HCT116 (cell line): ENCODE measurements at regions not wholly inside any gene's neighbourhood (a gene's known extent, or its start where the extent isn't known, plus 50 kb on each side); places are given as distances from the start of the nearest gene placed in this dataset.

Source experiments
- ATAC-seq: fragments of 200-7000 bp; cut with Tn5 transposase; 2 replicates; pipeline ENCODE4 v1.9.1; 2020; ENCODE audit warnings: mild to moderate bottlenecking, moderate library complexity
- BruUV-seq: library from RNA; stranded (reverse); fragments of 400-500 nt; replicated peaks from 2 replicates; lab custom pipeline; 2021; lab: Mats Ljungman, UMichigan
- CTCF ChIA-PET: fragments of 300-600 bp; sonication (Branson Sonifier 250); formaldehyde crosslinking; loops from one replicate; lab custom pipeline; 2021; ENCODE audit warnings: antibody characterized with exemption; lab: Charles Lee
- POLR2A ChIA-PET: fragments of 300-600, 350-600 bp; sonication (Branson Sonifier 250); formaldehyde crosslinking; loops from one replicate; lab custom pipeline; 2021; ENCODE audit warnings: antibody characterized with exemption; lab: Charles Lee
- RAD21 ChIA-PET, 2 experiments: fragments of 300-600 bp; sonication (Branson Sonifier 250); formaldehyde crosslinking; loops; one replicate each; lab custom pipeline; 2023; ENCODE audit warnings: low total read pairs in 2 of 2; ENCODE audit not compliant: uncharacterized antibody in 2 of 2, unreplicated experiment in 2 of 2, low non-redundant PET in 1 of 2; lab: Charles Lee
- DNase-seq: peaks from one replicate; pipeline ENCODE4 v3.0.0-alpha.2; 2010; ENCODE audit warnings: low read depth, low spot score
- H2AFZ ChIP-seq: fragments of 200-600 bp; shearing (Covaris generic), sonication (generic); 2 replicates; pipeline ENCODE4 v1.6.1; 2017; ENCODE audit warnings: low read depth, mixed run types, mixed read lengths, antibody characterized with exemption, low read length; ENCODE audit not compliant: poor library complexity, severe bottlenecking
- H3K27ac ChIP-seq: 2 replicates; pipeline ENCODE4 v1.5.1; 2012; ENCODE audit warnings: low read depth, low read length
- H3K27me3 ChIP-seq: fragments of 200-600 bp; sonication (generic); 2 replicates; pipeline ENCODE4 v1.6.1; 2016; ENCODE audit warnings: mixed run types, low read length, mixed read lengths; ENCODE audit not compliant: insufficient read depth
- H3K36me3 ChIP-seq, 2 experiments: fragments of 200-500 bp in 1 of 2; fragments of 200-600 bp in 1 of 2; sonication (Bioruptor generic) in 1 of 2; sonication (generic) in 1 of 2; 2 replicates each; pipeline versions ENCODE4 v1.5.1 to v1.6.1; 2014 to 2016; ENCODE audit warnings: low read length in 2 of 2, inconsistent platforms in 1 of 2, mixed read lengths in 1 of 2, mixed run types in 1 of 2; ENCODE audit not compliant: insufficient read depth in 2 of 2, control insufficient read depth in 1 of 2
- H3K4me1 ChIP-seq, 2 experiments: fragments of 200-600 bp in 1 of 2; sonication (generic) in 1 of 2; 2 replicates each; pipeline versions ENCODE4 v1.5.1 to v1.6.1; 2012 to 2017; ENCODE audit warnings: low read length in 2 of 2, inconsistent platforms in 1 of 2, mild to moderate bottlenecking in 1 of 2, mixed read lengths in 1 of 2, mixed run types in 1 of 2, moderate library complexity in 1 of 2; ENCODE audit not compliant: insufficient read depth in 2 of 2, control insufficient read depth in 1 of 2
- H3K4me2 ChIP-seq: fragments of 200-600 bp; sonication (generic); 2 replicates; pipeline ENCODE4 v1.6.1; 2017; ENCODE audit warnings: mixed run types, low read length, mixed read lengths
- H3K4me3 ChIP-seq, 2 experiments: fragments of 200-600 bp in 1 of 2; sonication (generic) in 1 of 2; replicated peaks in 1 of 2; 2 replicates each; pipeline ENCODE4 v1.5.1; 2011 to 2016; ENCODE audit warnings: low read length in 2 of 2, control low read depth in 1 of 2, low read depth in 1 of 2, mild to moderate bottlenecking in 1 of 2, mixed read lengths in 1 of 2, mixed run types in 1 of 2
- H3K79me2 ChIP-seq: fragments of 200-600 bp; sonication (generic); 2 replicates; pipeline ENCODE4 v1.6.1; 2017; ENCODE audit warnings: mild to moderate bottlenecking, mixed run types, low read length, moderate library complexity, mixed read lengths; ENCODE audit not compliant: insufficient read depth
- H3K9ac ChIP-seq: fragments of 200-600 bp; sonication (generic); 2 replicates; pipeline ENCODE4 v1.6.1; 2016; ENCODE audit warnings: low read length, mixed read lengths
- H3K9me2 ChIP-seq: fragments of 200-600 bp; sonication (generic), shearing (Covaris generic); 2 replicates; pipeline ENCODE4 v1.6.1; 2017; ENCODE audit warnings: mixed run types, mild to moderate bottlenecking, moderate library complexity; ENCODE audit not compliant: insufficient read depth
- H3K9me3 ChIP-seq, 2 experiments: fragments of 200-500 bp in 1 of 2; fragments of 200-600 bp in 1 of 2; sonication (Bioruptor generic) in 1 of 2; sonication (generic) in 1 of 2; 2 replicates each; pipeline ENCODE4 v1.6.1; 2014 to 2017; ENCODE audit warnings: low read length in 2 of 2, mixed read lengths in 2 of 2, inconsistent platforms in 1 of 2, low read depth in 1 of 2, mild to moderate bottlenecking in 1 of 2, mixed run types in 1 of 2, moderate library complexity in 1 of 2; ENCODE audit not compliant: control insufficient read depth in 1 of 2, insufficient read depth in 1 of 2
- H4K20me1 ChIP-seq: fragments of 200-600 bp; sonication (generic), shearing (Covaris generic); 2 replicates; pipeline ENCODE4 v1.6.1; 2017; ENCODE audit warnings: mixed run types, mild to moderate bottlenecking, moderate library complexity; ENCODE audit not compliant: insufficient read depth
- CBX3 ChIP-seq: IDR thresholded peaks from 2 replicates; pipeline ENCODE4 v1.6.1; 2012; ENCODE audit warnings: low read depth
- CEBPB ChIP-seq: IDR thresholded peaks from 2 replicates; pipeline ENCODE4 v1.6.1; 2012; ENCODE audit warnings: low read depth
- EGR1 ChIP-seq: IDR thresholded peaks from 2 replicates; pipeline ENCODE4 v1.6.1; 2012; ENCODE audit warnings: low read depth
- ELF1 ChIP-seq: IDR thresholded peaks from 2 replicates; pipeline ENCODE4 v1.6.1; 2012; ENCODE audit warnings: low read depth, borderline replicate concordance
- EZH2 ChIP-seq: fragments of 200-600 bp; sonication (generic); IDR thresholded peaks from 2 replicates; pipeline ENCODE4 v1.6.1; 2017; ENCODE audit warnings: antibody characterized with exemption, mixed run types
- FOSL1 ChIP-seq: IDR thresholded peaks from 2 replicates; pipeline ENCODE4 v1.6.1; 2012; ENCODE audit warnings: low read depth
- JUND ChIP-seq: IDR thresholded peaks from 2 replicates; pipeline ENCODE4 v1.6.1; 2012
- POLR2A ChIP-seq: IDR thresholded peaks from 2 replicates; pipeline ENCODE4 v1.7.0; 2011; ENCODE audit warnings: borderline replicate concordance; ENCODE audit not compliant: insufficient read depth, insufficient read length; ENCODE audit errors: extremely low read depth
- RAD21 ChIP-seq: IDR thresholded peaks from 2 replicates; pipeline ENCODE4 v1.6.1; 2012; ENCODE audit warnings: low read depth, mild to moderate bottlenecking
- SP1 ChIP-seq: IDR thresholded peaks from 2 replicates; pipeline ENCODE4 v1.6.1; 2012; ENCODE audit warnings: low read depth
- TCF7L2 ChIP-seq: IDR thresholded peaks from 2 replicates; pipeline ENCODE4 v1.7.0; 2011; ENCODE audit warnings: borderline replicate concordance, inconsistent platforms; ENCODE audit not compliant: insufficient read depth, insufficient read length; ENCODE audit errors: extremely low read depth
- ZFX ChIP-seq: fragments of 450-650 bp; IDR thresholded peaks from 2 replicates; pipeline ENCODE4 v1.6.1; 2017
- ZNF274 ChIP-seq: fragments of 200-500 bp; sonication (Bioruptor generic); IDR thresholded peaks from 2 replicates; pipeline ENCODE4 v1.6.1; 2014; ENCODE audit warnings: mild to moderate bottlenecking, low read depth, low read length, inconsistent platforms
- intact Hi-C: fragments of 100-400 bp; cut with micrococcal nuclease; formaldehyde crosslinking; loops from 2 replicates; pipeline ENCODE4 v1.10.0; 2022
- TF ChIP-seq, protein P1 (sequence below): IDR thresholded peaks from 2 replicates; pipeline ENCODE4 v1.6.1; 2011; ENCODE audit warnings: mild to moderate bottlenecking, low read length, moderate library complexity; ENCODE audit not compliant: insufficient replicate concordance; ENCODE audit errors: extremely low read depth
- TF ChIP-seq, protein P2 (sequence below): IDR thresholded peaks from 2 replicates; pipeline ENCODE4 v1.6.1; 2012
- TF ChIP-seq, protein P3 (sequence below): IDR thresholded peaks from 2 replicates; pipeline ENCODE4 v1.6.1; 2012; ENCODE audit warnings: low read depth

DNA sequence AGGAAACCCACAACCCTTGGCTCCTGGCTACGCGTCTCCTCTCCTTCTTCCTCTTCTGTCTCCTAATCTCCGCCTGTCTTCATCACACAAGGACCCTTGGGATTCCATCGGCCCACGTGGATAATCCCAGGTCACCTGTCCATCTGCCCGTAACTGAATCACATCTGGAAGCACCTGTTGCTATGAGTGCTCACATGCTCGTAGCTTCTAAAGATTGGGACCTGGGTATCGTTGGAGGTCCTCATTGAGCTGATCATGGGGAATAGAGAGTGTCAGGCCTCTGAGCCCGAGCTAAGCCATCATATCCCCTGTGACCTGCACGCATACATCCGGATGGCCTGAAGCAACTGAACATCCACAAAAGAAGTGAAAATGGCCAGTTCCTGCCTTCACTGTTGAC is 175.4 kb downstream of the SHOX start:
- no peak overlapping the region for H3K4me3 ChIP-seq
- DNase-seq, result no peak
- no peaks in the 10 kb centered on the region for H3K36me3 ChIP-seq
- H3K9ac ChIP-seq, result no peak overlapping the region
- CTCF ChIA-PET, result no interaction called here
- no peaks in the 10 kb centered on the region for H3K4me1 ChIP-seq
- no peak overlapping the region for H2AFZ ChIP-seq
- H3K9me2 ChIP-seq, result no peaks in the 10 kb centered on the region
- no peaks in the 10 kb centered on the region for H4K20me1 ChIP-seq
- no peak for ATAC-seq
- no peaks in the 10 kb centered on the region for H3K79me2 ChIP-seq
- H3K27me3 ChIP-seq, result peaks cover 7% of the 10 kb centered on the region; the same call in 1 of the 2 replicates
- no peak overlapping the region for H3K27ac ChIP-seq
- TF ChIP-seq ELF1, result no peak
- no peak for TF ChIP-seq POLR2A
- TF ChIP-seq RAD21, result no peak
- no peak for TF ChIP-seq EGR1
- no peak for TF ChIP-seq ZFX
- no peak for TF ChIP-seq FOSL1
- no peak for TF ChIP-seq JUND
- no peak for TF ChIP-seq ZNF274
- TF ChIP-seq, protein P1, sequence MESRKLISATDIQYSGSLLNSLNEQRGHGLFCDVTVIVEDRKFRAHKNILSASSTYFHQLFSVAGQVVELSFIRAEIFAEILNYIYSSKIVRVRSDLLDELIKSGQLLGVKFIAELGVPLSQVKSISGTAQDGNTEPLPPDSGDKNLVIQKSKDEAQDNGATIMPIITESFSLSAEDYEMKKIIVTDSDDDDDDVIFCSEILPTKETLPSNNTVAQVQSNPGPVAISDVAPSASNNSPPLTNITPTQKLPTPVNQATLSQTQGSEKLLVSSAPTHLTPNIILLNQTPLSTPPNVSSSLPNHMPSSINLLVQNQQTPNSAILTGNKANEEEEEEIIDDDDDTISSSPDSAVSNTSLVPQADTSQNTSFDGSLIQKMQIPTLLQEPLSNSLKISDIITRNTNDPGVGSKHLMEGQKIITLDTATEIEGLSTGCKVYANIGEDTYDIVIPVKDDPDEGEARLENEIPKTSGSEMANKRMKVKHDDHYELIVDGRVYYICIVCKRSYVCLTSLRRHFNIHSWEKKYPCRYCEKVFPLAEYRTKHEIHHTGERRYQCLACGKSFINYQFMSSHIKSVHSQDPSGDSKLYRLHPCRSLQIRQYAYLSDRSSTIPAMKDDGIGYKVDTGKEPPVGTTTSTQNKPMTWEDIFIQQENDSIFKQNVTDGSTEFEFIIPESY, result no peak
- no peak for TF ChIP-seq SP1
- TF ChIP-seq, all 23 proteins: peak for 0
- no TSS peak for BruUV-seq
- ChIA-PET RAD21 (no interaction called here), POLR2A (no interaction called here)
- H3K4me2 ChIP-seq, result no peak overlapping the region
- intact Hi-C loops, result no loop called here
- H3K9me3 ChIP-seq, result no peaks in the 10 kb centered on the region

DNA sequence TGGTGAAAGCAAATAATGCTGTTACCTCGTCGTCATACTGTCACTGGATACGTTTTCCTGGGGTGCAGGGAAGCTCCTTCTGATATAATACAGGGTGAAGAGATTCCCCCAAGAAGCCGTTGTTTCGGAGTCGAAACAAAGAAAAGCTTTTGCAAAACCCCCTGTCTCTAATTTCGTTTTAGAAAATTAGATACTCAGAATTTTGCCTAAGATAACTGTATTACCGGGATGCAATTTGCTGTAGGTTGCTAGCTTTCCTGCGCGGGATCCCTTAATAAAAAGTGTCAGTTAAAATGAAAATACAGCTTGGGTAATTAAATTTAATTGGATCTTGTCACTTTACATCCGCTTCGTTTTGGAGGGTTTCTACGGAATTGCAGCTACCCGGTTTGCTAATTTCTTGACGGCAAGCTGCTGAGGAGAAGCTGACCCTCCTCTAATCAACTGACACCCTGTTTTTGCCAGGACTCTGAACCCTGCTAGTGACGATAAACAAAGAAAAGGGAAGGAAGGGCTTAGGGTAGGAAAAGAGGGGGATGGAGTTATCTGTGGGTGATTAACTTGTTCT is 174.6 kb downstream of the SHOX start:
- no peaks in the 10 kb centered on the region for H3K79me2 ChIP-seq
- no peaks in the 10 kb centered on the region for H3K9me2 ChIP-seq
- H3K27ac ChIP-seq, result no peak overlapping the region
- H3K9me3 ChIP-seq, result no peaks in the 10 kb centered on the region
- H3K4me3 ChIP-seq, result no peak overlapping the region
- no peak for ATAC-seq
- no peak overlapping the region for H3K9ac ChIP-seq
- RAD21 ChIA-PET, result no interaction called here
- H3K4me1 ChIP-seq, result no peaks in the 10 kb centered on the region
- POLR2A ChIA-PET, result no interaction called here
- CTCF ChIA-PET, result no interaction called here
- no TSS peak for BruUV-seq
- intact Hi-C loops, result no loop called here
- H4K20me1 ChIP-seq, result no peaks in the 10 kb centered on the region
- no peak overlapping the region for H2AFZ ChIP-seq
- H3K27me3 ChIP-seq, result peaks cover 7% of the 10 kb centered on the region; the same call in 1 of the 2 replicates
- H3K36me3 ChIP-seq, result no peaks in the 10 kb centered on the region
- H3K4me2 ChIP-seq, result no peak overlapping the region
- no peak for DNase-seq
- TF ChIP-seq, protein P2, sequence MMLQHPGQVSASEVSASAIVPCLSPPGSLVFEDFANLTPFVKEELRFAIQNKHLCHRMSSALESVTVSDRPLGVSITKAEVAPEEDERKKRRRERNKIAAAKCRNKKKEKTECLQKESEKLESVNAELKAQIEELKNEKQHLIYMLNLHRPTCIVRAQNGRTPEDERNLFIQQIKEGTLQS, result no peak
- TF ChIP-seq TCF7L2 (no peak), EGR1 (no peak), ZFX (no peak), FOSL1 (no peak), CEBPB (no peak), EZH2 (no peak), CBX3 (no peak)
- TF ChIP-seq, protein P3, sequence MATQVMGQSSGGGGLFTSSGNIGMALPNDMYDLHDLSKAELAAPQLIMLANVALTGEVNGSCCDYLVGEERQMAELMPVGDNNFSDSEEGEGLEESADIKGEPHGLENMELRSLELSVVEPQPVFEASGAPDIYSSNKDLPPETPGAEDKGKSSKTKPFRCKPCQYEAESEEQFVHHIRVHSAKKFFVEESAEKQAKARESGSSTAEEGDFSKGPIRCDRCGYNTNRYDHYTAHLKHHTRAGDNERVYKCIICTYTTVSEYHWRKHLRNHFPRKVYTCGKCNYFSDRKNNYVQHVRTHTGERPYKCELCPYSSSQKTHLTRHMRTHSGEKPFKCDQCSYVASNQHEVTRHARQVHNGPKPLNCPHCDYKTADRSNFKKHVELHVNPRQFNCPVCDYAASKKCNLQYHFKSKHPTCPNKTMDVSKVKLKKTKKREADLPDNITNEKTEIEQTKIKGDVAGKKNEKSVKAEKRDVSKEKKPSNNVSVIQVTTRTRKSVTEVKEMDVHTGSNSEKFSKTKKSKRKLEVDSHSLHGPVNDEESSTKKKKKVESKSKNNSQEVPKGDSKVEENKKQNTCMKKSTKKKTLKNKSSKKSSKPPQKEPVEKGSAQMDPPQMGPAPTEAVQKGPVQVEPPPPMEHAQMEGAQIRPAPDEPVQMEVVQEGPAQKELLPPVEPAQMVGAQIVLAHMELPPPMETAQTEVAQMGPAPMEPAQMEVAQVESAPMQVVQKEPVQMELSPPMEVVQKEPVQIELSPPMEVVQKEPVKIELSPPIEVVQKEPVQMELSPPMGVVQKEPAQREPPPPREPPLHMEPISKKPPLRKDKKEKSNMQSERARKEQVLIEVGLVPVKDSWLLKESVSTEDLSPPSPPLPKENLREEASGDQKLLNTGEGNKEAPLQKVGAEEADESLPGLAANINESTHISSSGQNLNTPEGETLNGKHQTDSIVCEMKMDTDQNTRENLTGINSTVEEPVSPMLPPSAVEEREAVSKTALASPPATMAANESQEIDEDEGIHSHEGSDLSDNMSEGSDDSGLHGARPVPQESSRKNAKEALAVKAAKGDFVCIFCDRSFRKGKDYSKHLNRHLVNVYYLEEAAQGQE, result no peak
